HG03025 (cell line): ENCODE measurements at regions not wholly inside any gene's neighbourhood (a gene's known extent, or its start where the extent isn't known, plus 50 kb on each side); places are given as distances from the start of the nearest gene placed in this dataset.
"Not testable (repeated sequence)": the region's sequence is repeated elsewhere in the genome, so short reads cannot be mapped to it uniquely, and the experiment has no call there.

Experiments
- ATAC-seq: cut with Tn5 transposase; IDR thresholded peaks from one replicate; pipeline ENCODE4 v1.9.1; 2021; ENCODE audit warnings: mild to moderate bottlenecking, moderate library complexity; ENCODE audit not compliant: unreplicated experiment, low FRiP score

DNA sequence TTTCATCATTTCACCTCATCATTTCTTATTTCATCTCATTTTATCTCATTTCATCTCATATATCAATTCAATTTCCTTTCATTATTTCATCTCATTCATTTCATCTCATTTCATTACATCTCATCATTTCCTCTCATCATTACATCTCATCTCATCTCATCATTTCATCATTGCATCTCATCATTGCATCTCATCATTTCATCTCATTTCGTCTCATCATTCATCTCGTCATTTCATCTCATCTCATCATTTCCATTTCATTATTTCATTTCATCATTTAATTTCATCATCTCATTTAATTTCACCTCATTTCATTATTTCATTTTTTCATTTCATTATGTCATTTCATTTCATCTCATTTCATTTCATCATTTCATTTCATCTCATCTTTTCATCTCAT is 168.5 kb upstream of the FAM72C start:
- not testable (repeated sequence) for ATAC-seq

GRCh38 chr1:144105006-144105405 is 133.2 kb upstream of the FAM72C start:
- not testable (repeated sequence) for ATAC-seq

- ATAC-seq: not testable (repeated sequence)
Observed at GRCh38 chr1:144104000-144104677, 132.4 kb upstream of the FAM72C start.

- not testable (repeated sequence) for ATAC-seq
Observed at GRCh38 chr1:144103156-144103880, 131.5 kb upstream of the FAM72C start.

DNA sequence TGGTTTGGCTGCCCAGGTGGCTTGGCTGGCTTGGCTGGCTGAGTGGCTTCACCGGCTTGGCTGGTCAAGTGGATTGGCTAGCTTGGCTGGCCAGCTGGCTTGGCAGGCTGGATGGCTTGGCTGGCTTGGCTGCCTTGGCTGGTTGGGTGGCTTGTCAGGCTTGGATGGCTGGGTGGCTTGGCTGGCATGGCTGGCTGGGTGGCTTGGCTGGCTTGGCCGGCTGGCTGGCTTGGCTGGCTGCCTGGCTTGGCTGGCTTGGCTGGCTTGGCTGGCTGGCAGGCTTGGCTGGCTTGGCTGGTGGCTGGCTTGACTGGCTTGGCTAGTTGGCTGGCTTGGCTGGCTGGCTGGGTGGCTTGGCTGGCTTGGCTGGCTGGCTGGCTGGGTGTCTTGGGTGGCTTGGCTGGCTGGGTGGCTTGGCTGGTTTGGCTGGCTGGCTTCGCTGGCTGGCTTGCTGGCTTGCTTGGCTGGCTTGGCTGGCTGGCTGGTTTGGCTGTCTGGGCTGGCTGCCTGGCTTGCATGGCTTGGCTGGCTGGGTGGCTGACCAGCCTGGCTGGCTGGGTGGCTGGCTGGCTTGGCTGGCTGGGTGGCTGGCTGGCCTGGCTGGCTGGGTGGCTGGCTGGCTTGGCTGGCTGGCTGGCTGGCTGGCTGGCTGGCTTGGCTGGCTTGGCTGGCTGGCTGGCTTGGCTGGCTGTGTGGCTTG is 130.4 kb upstream of the FAM72C start:
- ATAC-seq: not testable (repeated sequence)

- no peak for ATAC-seq
Observed at GRCh38 chr1:144101397-144102045, 129.7 kb upstream of the FAM72C start.

DNA sequence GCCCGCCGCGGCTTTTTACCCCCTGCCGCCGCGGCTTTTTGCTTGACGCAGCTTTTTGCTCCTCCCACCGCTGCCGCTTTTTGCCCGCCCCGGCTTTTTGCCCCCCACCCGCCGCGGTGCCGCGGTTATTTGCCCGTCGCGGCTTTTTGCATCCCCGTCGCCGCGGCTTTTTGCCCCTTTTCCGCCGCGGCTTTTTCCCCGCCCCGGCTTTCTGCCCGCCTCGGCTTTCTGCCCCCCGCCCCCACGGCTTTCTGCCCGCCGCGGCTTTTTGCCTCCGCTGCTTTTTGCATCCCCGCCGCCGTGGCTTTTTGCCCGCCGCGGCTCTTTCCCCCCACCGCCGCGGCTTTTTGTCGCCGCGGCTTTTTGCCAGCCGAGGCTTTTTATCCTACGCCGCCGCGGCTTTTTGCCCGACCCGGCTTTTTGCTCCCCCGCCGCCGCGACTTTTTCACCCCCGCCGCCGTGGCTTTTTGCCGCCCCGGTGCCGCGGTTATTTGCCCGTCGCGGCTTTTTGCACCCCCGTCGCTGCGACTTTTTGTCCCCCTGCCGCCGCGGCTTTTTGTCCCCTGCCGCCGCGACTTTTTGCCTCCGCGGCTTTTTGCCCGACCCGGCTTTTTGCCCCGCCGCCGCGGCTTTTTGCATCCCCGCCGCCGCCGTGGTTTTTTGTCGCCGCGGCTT is 105.5 kb upstream of the FAM72C start:
- not testable (repeated sequence) for ATAC-seq

- not testable (repeated sequence) for ATAC-seq
Observed at GRCh38 chr1:144076646-144077045, 104.9 kb upstream of the FAM72C start.

- not testable (repeated sequence) for ATAC-seq
Observed at GRCh38 chr1:144070394-144071053, 98.7 kb upstream of the FAM72C start.

GRCh38 chr1:144067042-144067441 is 95.3 kb upstream of the FAM72C start:
- not testable (repeated sequence) for ATAC-seq

DNA sequence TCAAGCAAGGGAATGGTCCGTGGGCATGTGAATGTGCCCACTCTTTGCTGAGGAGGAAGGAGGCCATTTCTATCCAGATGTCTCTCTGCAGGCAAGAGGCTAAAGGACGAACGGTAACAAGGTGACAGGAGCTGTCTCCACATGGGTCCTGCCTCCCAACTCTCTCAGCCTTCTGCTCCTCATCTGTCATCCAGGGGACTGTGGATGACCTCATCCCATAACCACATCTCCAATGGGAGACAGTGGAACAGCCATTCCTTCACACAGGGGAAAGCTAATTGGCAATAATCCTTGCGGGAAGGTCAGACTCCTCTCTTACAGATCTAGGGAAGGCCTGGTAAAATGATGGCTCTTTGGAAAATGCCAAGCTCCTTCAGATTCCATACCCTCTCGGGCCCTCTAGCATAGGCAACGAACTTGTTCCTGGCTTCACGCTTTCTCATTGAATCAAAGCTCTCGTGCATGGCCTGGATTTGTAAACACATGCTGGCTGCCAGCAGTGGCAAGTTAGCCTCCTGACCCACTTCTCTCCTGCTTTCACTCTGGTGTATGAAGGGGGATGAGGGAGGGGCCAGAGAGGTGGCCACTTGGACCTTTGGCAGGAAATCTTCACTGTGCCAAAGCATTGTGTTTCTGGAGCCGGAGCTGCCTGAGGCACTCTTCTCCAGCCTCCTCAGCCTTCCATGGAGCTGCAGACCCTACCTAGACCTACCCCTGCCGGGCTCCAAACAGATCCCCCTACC is 94.5 kb upstream of the FAM72C start:
- not testable (repeated sequence) for ATAC-seq

DNA sequence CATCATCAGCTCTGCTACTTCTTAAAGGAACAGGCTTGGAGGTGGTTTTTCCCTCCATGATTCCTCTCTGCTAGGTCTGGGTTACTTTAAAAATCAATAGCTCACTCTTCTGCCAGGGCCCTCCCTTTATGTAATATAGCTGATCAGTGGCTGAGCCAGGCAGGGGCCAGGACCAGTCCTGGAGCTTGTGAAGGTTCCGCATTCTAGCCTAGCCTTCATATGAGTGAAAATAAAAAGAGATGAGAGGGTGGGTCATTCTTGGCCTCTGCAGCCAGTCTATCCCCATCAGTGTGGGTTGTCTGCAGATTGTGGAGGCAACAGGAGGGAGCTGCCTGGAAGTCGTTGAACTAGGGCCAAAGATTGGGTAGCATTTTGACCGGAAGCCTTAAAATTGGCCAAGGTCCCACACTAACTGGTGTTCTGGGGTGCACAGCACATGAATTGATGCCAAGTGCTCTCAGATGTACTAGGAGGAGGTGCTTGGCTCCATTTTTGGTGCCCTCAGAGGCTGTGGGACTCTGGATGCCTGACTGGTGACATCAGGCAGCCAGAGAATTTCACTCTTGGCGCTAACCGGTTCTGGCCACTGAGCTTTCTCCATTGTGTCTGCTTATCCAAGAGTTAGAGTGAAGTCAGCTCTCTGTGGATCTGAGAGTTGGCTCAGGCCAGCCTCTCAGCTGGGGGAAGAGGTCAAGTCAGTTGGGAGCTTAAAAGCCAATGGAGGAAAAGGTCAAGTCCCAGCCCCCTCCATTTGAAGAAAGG is 93.7 kb upstream of the FAM72C start:
- ATAC-seq: not testable (repeated sequence)

DNA sequence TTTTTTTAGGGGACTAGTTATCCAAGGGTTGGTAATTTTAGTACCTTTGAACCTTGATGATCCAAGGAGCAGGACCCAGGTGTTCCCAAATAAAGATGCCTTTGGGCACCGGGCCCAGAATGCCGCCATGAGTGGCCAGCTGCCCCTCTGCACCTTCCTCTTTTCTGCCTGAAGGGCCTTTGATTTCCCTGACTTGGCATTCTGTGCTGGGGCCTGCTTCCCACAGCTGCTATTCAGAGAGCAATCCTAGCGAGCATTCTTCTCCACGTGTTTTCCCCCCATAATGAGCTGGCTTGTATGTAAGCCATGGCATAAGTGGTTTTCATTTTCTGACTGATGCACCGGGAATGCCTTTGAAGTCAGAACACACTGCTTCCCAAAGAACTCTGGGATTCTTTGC is 77.6 kb upstream of the FAM72C start:
- ATAC-seq: not testable (repeated sequence)

DNA sequence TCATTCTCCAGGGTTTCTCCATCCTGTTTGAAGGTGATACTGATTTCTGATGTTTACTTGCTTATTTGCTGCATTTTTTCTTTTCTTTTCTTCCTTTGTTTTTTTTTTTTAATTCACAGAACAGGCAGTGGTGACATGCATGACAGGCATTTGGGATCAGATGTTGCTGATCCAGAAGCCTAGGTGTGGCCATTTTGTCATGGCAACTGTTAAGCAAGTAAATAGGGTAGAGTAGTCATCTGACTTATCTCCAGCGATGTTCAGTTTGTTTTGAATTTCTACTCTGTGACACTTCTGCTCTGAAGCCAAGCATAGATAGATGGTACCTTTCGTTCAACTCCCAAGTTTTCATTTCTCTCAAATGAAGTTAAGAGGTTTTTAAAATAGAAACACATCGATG is 74.9 kb upstream of the FAM72C start:
- ATAC-seq: not testable (repeated sequence)

- ATAC-seq: not testable (repeated sequence)
Observed at GRCh38 chr1:144045751-144046546, 74.2 kb upstream of the FAM72C start.

DNA sequence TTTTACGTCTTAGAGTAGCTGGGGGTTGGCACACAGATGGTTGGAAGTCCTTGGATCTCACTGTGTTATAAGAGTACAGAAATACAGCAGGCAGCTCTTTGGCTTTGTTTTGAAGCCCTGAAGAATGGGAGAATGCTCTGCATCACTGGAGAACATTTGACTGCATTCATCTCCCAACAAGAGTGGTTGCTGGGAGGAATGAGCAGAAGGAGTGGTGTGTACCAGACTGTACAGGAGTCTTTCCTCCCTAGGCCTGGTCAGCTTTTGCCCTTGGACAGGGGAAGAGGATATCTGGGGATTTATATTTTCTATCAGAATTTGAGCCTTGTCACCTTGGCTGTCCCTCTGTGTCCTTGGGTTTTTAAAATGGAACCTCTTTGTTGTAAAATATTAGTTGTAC is 70.5 kb upstream of the FAM72C start:
- ATAC-seq: not testable (repeated sequence)

DNA sequence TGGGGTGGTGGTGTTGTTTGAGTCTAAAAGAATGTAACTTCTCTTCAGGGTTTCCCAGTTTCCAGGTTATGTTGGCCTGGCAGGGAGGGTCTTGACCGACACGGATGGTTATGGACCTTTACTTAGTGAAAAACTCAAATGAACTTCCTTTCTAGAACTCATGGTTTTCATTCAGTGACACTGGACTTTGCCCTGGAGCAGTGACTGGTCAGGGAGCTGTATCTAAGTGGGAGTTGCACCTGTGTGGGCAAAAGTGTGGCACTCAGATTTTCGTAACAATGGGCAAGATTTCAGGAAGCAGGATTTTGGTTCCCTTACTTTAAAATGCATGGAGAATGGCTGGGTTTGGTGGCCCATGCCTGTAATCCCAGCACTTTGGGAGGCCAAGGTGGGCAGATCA is 68.5 kb upstream of the FAM72C start:
- not testable (repeated sequence) for ATAC-seq
